ENCODE measurements at regions not wholly inside any gene's neighbourhood (a gene's known extent, or its start where the extent isn't known, plus 50 kb on each side); places are given as distances from the start of the nearest gene placed in this dataset.
A peak's percentile ranks its signal among the peaks of the same experiment; 100 is the strongest.
"Not testable (repeated sequence)": the region's sequence is repeated elsewhere in the genome, so short reads cannot be mapped to it uniquely, and the experiment has no call there.

DNA sequence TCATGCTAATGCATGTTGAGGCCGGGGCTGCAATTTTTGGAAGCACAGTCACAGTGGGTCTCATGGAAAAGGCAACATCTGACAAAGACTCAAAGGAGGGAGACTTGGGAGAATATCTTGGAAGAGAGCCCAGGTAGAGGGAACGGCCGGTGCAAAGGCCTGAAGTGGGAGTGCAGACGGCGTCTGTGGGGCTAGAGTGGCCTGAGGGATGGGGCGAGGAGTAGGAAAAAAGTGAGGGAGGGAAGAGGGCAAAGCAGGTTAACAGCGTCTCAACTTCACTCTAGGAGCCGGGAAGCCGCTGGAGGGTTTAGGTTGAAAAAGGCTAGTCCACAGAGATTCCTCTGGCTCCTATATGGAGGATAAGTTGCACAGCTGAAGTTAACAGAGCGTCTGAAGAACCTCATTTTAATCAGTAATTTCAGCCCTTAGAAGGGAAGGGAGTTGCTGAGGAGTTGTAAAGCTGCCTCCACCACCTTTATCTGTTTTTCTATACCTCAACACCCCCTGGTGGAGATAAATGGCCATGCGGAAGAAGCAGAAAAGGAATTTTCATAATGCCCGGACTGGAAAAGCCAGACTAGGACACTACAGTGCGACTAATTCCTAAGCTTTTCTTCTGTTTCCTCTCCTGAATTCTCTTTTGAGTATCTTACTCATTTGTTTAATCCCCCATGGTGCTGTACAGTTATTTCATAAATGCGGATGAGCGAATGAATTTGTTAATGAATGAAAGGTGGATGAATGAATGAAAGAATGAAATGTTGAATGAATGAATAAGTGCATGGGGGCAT is 78.7 kb upstream of the ZNF281 start:
- Mint-ChIP-seq H3K4me1 (ENCODE audit: unreplicated experiment) (peaks cover 17% of the 10 kb centered on the region), H3K27ac (no peak overlapping the region), H3K36me3 (no peaks in the 10 kb centered on the region), H3K27me3 (peaks cover 22% of the 10 kb centered on the region), H3K9me3 (no peaks in the 10 kb centered on the region), H3K4me3 (peak overlapping the region; percentile 52)
- TF ChIP-seq, protein P1, sequence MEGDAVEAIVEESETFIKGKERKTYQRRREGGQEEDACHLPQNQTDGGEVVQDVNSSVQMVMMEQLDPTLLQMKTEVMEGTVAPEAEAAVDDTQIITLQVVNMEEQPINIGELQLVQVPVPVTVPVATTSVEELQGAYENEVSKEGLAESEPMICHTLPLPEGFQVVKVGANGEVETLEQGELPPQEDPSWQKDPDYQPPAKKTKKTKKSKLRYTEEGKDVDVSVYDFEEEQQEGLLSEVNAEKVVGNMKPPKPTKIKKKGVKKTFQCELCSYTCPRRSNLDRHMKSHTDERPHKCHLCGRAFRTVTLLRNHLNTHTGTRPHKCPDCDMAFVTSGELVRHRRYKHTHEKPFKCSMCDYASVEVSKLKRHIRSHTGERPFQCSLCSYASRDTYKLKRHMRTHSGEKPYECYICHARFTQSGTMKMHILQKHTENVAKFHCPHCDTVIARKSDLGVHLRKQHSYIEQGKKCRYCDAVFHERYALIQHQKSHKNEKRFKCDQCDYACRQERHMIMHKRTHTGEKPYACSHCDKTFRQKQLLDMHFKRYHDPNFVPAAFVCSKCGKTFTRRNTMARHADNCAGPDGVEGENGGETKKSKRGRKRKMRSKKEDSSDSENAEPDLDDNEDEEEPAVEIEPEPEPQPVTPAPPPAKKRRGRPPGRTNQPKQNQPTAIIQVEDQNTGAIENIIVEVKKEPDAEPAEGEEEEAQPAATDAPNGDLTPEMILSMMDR (conservative IDR thresholded peaks at IDR 0.05) = peak; percentile 92
- DNase-seq (ENCODE audit: extremely low spot score, unreplicated experiment) = no peak

DNA sequence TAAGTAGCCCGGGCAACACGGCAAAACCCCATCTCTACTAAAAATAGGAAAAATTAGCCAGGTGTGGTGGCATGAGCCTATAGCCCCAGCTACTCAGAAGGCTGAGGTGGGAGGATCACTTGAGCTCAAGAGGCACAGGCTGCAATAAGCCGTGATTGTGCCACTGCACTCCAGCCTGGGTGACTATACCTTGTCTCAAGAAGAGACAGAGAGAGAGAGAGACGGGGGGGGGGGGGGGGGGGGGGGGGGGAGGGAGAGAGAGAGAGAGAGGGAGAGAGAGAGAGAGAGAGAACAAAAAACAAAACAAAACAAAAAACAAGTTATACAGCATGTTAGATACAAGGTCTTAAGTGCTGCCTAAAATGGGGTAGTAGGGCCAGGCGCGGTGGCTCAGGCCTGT is 77.8 kb upstream of the ZNF281 start:
- Mint-ChIP-seq H3K9me3 (no peaks in the 10 kb centered on the region), H3K4me3 (no peak overlapping the region), H3K27me3 (peaks cover 28% of the 10 kb centered on the region), H3K36me3 (no peaks in the 10 kb centered on the region), H3K4me1 (ENCODE audit: unreplicated experiment) (peaks cover 12% of the 10 kb centered on the region), H3K27ac (no peak overlapping the region)
- DNase-seq (ENCODE audit: extremely low spot score, unreplicated experiment) = no peak
- TF ChIP-seq, protein P1 (conservative IDR thresholded peaks at IDR 0.05) = no peak

DNA sequence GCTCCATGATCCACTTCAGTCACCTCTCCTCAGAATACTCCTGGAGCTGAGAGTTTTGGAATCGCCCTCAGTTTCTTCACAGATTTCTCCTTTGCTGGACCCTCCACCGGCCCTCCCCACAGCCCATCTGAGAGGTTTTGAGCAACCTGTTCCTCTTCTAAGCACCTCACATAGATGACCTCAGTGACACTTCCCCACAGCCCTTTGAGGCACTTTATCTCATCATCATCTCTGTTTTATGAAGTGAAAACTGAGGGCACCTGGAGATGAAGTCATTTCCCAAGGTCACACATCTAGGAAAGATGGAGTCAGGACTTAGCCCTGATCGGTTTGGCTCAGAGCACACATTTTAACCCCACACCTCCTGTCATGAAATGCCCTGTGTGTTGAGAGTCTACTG is 76.8 kb upstream of the ZNF281 start:
- Mint-ChIP-seq H3K27ac (no peak overlapping the region), H3K4me3 (no peak overlapping the region), H3K36me3 (no peaks in the 10 kb centered on the region), H3K4me1 (ENCODE audit: unreplicated experiment) (peaks cover 12% of the 10 kb centered on the region), H3K27me3 (peaks cover 25% of the 10 kb centered on the region), H3K9me3 (no peaks in the 10 kb centered on the region)
- TF ChIP-seq, protein P1 (conservative IDR thresholded peaks at IDR 0.05) = no peak
- no peak for DNase-seq (ENCODE audit: extremely low spot score, unreplicated experiment)

DNA sequence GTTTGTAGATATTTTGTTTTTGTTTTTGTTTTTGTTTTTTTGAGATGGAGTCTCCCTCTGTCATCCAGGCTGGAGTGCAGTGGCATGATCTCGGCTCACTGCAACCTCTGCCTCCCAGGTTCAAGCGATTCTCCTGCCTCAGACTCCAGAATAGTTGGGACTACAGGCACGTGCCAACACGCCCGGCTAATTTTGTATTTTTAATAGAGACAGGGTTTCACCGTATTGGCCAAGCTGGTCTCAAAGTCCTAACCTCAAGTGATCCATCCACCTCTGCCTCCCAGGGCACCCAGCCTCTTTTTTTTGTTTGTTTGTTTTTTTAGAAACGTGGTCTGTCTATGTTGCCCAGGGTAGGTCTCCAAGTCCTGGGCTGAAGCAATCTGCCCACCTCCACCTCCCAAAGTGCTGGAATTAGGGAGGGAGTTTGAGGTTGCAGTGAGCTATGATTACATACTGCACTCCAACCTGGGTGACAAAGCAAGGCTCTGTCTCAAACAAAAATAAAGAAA is 74.7 kb upstream of the ZNF281 start:
- H3K9me3 Mint-ChIP-seq; H3K27ac Mint-ChIP-seq; H3K36me3 Mint-ChIP-seq; H3K4me3 Mint-ChIP-seq; H3K4me1 Mint-ChIP-seq (ENCODE audit: unreplicated experiment); DNase-seq (ENCODE audit: extremely low spot score, unreplicated experiment): not testable (repeated sequence)
- H3K27me3 Mint-ChIP-seq = peaks cover 20% of the 10 kb centered on the region

DNA sequence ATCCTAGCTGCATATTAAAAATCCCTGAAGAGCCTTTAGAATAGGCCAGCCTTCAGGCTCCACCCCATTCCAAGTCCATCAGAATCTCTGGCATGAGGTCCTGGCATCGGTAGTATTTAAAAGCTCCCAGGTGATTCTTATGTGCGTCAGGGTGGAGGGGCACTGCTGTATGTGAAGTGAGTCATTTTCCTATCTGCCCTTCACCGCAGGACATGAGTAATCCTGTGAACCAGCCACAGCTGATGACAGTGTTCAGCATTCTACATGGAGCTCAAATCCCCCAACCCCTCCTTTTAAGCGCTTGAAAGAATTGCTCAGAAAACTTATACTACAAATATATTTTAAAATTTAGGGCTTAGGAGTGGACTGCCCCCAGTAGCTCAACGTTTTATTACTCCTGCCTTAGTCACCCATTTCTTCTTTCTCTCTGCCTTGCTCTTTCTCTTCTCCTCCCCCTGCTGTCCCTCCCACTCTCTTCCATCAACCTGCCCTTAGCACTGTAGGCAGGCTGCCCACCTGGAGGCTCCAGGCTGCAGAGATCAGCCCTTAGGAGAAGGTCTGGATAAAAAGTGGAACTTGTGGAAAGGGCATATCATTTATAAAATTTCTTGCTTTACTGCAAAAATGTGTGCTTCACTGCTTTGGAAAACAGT is 73.8 kb upstream of the ZNF281 start:
- TF ChIP-seq, protein P1 (conservative IDR thresholded peaks at IDR 0.05) = no peak
- H3K27me3 Mint-ChIP-seq = peaks cover 16% of the 10 kb centered on the region
- H3K36me3 Mint-ChIP-seq = no peaks in the 10 kb centered on the region
- no peak overlapping the region for H3K4me3 Mint-ChIP-seq
- no peaks in the 10 kb centered on the region for H3K9me3 Mint-ChIP-seq
- no peak for DNase-seq (ENCODE audit: extremely low spot score, unreplicated experiment)
- H3K27ac Mint-ChIP-seq = no peak overlapping the region
- H3K4me1 Mint-ChIP-seq (ENCODE audit: unreplicated experiment) = peaks cover 4% of the 10 kb centered on the region

DNA sequence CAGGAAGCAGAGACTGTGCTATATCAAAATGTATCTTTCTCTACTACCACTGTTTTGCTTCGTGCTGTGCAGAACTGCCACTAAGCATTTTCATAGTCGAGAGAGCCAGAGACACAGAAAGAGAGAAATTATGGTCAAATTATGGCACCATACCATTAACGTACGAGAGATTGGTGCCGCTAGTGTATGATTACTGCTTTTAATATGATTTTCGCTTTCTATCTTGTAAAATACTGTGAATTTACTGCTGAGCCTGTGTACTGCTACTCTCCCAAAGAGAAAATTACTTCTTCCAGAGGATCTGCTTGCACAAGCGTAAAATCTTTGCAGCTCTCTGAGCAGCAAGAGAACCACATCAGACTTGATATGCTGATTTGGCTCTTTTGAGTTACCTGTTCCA is 71.1 kb upstream of the ZNF281 start:
- Mint-ChIP-seq H3K4me3 (no peak overlapping the region), H3K27ac (no peak overlapping the region), H3K4me1 (ENCODE audit: unreplicated experiment) (peaks cover 3% of the 10 kb centered on the region), H3K27me3 (peaks cover 10% of the 10 kb centered on the region), H3K36me3 (no peaks in the 10 kb centered on the region), H3K9me3 (no peaks in the 10 kb centered on the region)
- DNase-seq (ENCODE audit: extremely low spot score, unreplicated experiment) = no peak
- TF ChIP-seq, protein P1 (conservative IDR thresholded peaks at IDR 0.05) = no peak
